K562 (cell line): ENCODE measurements at regions not wholly inside any gene's neighbourhood (a gene's known extent, or its start where the extent isn't known, plus 50 kb on each side); places are given as distances from the start of the nearest gene placed in this dataset.

ENCODE experiments used
- C11orf30 ChIP-seq: fragments of 450-650 bp; IDR thresholded peaks from 2 replicates; pipeline ENCODE4 v1.6.1; 2016; ENCODE audit warnings: low read depth, mild to moderate bottlenecking
- CAMTA2 ChIP-seq: fragments of 250-450 bp; sonication (Bioruptor Pico); conservative IDR thresholded peaks from 2 replicates; pipeline ENCODE4 v1.5.1; 2022
- CBFA2T3 ChIP-seq: fragments of 450-650 bp; IDR thresholded peaks from 2 replicates; pipeline ENCODE4 v1.6.1; 2017
- CHCHD3 ChIP-seq: fragments of 250-450 bp; sonication (Bioruptor Pico); IDR thresholded peaks from 2 replicates; pipeline ENCODE4 v2.1.2; 2022; ENCODE audit warnings: mild to moderate bottlenecking
- CSDE1 ChIP-seq, 2 experiments: fragments of 450-650 bp; IDR thresholded peaks; 2 replicates each; pipeline ENCODE4 v1.6.1; 2016; ENCODE audit warnings: mild to moderate bottlenecking in 1 of 2
- DDX20 ChIP-seq: fragments of 450-650 bp; IDR thresholded peaks from 2 replicates; pipeline ENCODE4 v1.6.1; 2016; ENCODE audit warnings: missing genetic modification characterization, low read depth, mild to moderate bottlenecking, missing compliant biosample characterization, moderate library complexity
- ELF4 ChIP-seq: fragments of 450-650 bp; formaldehyde crosslinking; IDR thresholded peaks from 2 replicates; pipeline ENCODE4 v1.4.0; 2022; ENCODE audit warnings: missing genetic modification characterization
- HDAC2 ChIP-seq: fragments of 450-650 bp; IDR thresholded peaks from 2 replicates; pipeline ENCODE4 v1.6.1; 2016; ENCODE audit warnings: mild to moderate bottlenecking
- KLF1 ChIP-seq: fragments of 450-650 bp; IDR thresholded peaks from 2 replicates; pipeline ENCODE4 v1.6.1; 2016; ENCODE audit warnings: missing genetic modification characterization, missing compliant biosample characterization
- POLR2H ChIP-seq: IDR thresholded peaks from 2 replicates; pipeline ENCODE4 v1.6.1; 2016; ENCODE audit warnings: missing genetic modification characterization, low read depth, mild to moderate bottlenecking, control low read depth, missing compliant biosample characterization, moderate library complexity
- RB1 ChIP-seq: fragments of 450-650 bp; IDR thresholded peaks from 2 replicates; pipeline ENCODE4 v1.6.1; 2017; ENCODE audit warnings: low read depth, mild to moderate bottlenecking
- SIX5 ChIP-seq, 2 experiments: IDR thresholded peaks; 2 replicates each; pipeline ENCODE4 v1.6.1; 2011; ENCODE audit warnings: low read length in 2 of 2, borderline replicate concordance in 1 of 2, low read depth in 1 of 2, mild to moderate bottlenecking in 1 of 2, moderate library complexity in 1 of 2; ENCODE audit not compliant: insufficient read depth in 1 of 2
- SMARCA4 ChIP-seq: fragments of 450-650 bp; IDR thresholded peaks from 2 replicates; pipeline ENCODE4 v1.6.1; 2016
- SMARCC2 ChIP-seq: fragments of 450-650 bp; IDR thresholded peaks from 2 replicates; pipeline ENCODE4 v1.6.1; 2017; ENCODE audit warnings: antibody characterized with exemption, moderate library complexity, mild to moderate bottlenecking, low read depth
- SMARCE1 ChIP-seq: fragments of 450-650 bp; IDR thresholded peaks from 2 replicates; pipeline ENCODE4 v1.7.1; 2016; ENCODE audit warnings: mild to moderate bottlenecking
- TCFL5 ChIP-seq: fragments of 250-450 bp; sonication (Bioruptor Pico); conservative IDR thresholded peaks from 2 replicates; pipeline ENCODE4 v1.6.1; 2021; ENCODE audit warnings: mild to moderate bottlenecking, moderate library complexity, matching md5 sums
- XRCC5 ChIP-seq: fragments of 200-400 bp; formaldehyde crosslinking; IDR thresholded peaks from 2 replicates; pipeline ENCODE4 v1.6.1; 2017; ENCODE audit warnings: low read depth, mild to moderate bottlenecking, low read length
- ZFX ChIP-seq: sonication (generic); formaldehyde crosslinking; IDR thresholded peaks from 2 replicates; pipeline ENCODE4 v1.8.0; 2022; ENCODE audit warnings: mild to moderate bottlenecking, missing genetic modification reagents, moderate library complexity
- ZNF316 ChIP-seq: fragments of 450-650 bp; IDR thresholded peaks from 2 replicates; pipeline ENCODE4 v1.6.1; 2016
- TF ChIP-seq, protein P1 (sequence below): conservative IDR thresholded peaks from 2 replicates; pipeline ENCODE4 v1.6.1; 2011; ENCODE audit warnings: low read depth, mild to moderate bottlenecking, low read length; ENCODE audit not compliant: control insufficient read depth
- TF ChIP-seq, protein P2 (sequence below): fragments of 450-650 bp; IDR thresholded peaks from 2 replicates; pipeline ENCODE4 v1.6.1; 2017; ENCODE audit warnings: antibody characterized with exemption, mild to moderate bottlenecking
- TF ChIP-seq, protein P3 (sequence below): fragments of 250-450 bp; sonication (Bioruptor Pico); IDR thresholded peaks from 2 replicates; pipeline ENCODE4 v1.5.0; 2021; ENCODE audit warnings: mild to moderate bottlenecking, borderline replicate concordance

DNA sequence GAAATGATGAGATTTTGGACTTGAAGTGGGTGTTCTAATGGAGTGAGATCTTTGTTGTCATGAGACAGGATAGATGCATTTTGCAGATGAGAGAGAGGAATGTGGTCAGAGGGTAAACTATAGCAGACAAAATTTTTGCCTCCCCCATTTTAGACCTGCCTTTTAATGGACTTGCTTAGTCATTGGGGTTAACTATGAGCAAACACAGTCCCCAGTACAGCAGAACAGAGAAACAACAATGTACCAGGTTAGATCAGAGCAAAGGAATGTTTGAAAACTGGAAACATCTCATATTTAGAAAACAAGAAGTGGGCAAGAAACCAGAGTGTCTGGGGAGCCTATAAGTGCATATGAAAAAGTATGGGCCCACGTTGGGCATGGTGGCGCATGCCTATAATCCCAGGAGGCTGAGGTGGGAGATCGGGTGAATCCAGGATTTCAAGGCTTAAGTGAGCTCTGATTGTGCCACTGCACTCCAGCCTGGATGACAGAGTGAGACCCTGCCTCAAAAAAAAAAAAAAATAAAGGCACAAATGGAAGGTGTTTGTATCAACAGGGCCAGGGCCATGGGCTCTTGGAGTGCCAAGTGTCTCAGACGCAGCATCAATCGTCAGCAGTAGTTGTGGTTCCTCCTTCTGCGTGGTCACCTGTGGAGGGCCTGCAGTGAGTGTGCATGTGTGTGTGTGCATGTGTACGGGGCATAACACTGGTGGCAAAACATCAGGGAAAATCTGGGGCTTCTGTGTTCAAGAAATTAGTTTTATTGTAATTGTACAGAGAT is 214.4 kb upstream of the S1PR3 start (continued):
- no peak for TF ChIP-seq HDAC2
- TF ChIP-seq SIX5 (IDR thresholded peaks at IDR 0.05; ENCODE audit: borderline replicate concordance in 1 of 2, insufficient read depth in 1 of 2, low read depth in 1 of 2, low read length in 2 of 2), result no peak
- no peak for TF ChIP-seq CHCHD3 (CRISPR knock-in tag)
- no peak for TF ChIP-seq ZFX (CRISPR knock-in tag)
- TF ChIP-seq DDX20 (tag), result no peak
- TF ChIP-seq RB1, result no peak
- TF ChIP-seq XRCC5, result no peak
- TF ChIP-seq SMARCC2, result no peak
- TF ChIP-seq CSDE1 (IDR thresholded peaks at IDR 0.05), result no peak
- peak; percentile 57; the same call in 1 of the 2 replicates for TF ChIP-seq SMARCE1
- no peak for TF ChIP-seq ELF4 (CRISPR knock-in tag)
- TF ChIP-seq SMARCA4, result peak; percentile 15; the same call in 1 of the 2 replicates
- peak; percentile 61 for TF ChIP-seq ZNF316
- TF ChIP-seq, protein P1, sequence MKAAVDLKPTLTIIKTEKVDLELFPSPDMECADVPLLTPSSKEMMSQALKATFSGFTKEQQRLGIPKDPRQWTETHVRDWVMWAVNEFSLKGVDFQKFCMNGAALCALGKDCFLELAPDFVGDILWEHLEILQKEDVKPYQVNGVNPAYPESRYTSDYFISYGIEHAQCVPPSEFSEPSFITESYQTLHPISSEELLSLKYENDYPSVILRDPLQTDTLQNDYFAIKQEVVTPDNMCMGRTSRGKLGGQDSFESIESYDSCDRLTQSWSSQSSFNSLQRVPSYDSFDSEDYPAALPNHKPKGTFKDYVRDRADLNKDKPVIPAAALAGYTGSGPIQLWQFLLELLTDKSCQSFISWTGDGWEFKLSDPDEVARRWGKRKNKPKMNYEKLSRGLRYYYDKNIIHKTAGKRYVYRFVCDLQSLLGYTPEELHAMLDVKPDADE, result no peak
- no peak for TF ChIP-seq KLF1 (tag)
- TF ChIP-seq POLR2H, result no peak
- peak; percentile 61; the same call in 1 of the 2 replicates for TF ChIP-seq C11orf30
- TF ChIP-seq CAMTA2 (CRISPR knock-in tag), result no peak
- TF ChIP-seq CBFA2T3, result peak; percentile 41; the same call in 1 of the 2 replicates
- no peak for TF ChIP-seq TCFL5 (CRISPR knock-in tag)
- TF ChIP-seq, protein P2, sequence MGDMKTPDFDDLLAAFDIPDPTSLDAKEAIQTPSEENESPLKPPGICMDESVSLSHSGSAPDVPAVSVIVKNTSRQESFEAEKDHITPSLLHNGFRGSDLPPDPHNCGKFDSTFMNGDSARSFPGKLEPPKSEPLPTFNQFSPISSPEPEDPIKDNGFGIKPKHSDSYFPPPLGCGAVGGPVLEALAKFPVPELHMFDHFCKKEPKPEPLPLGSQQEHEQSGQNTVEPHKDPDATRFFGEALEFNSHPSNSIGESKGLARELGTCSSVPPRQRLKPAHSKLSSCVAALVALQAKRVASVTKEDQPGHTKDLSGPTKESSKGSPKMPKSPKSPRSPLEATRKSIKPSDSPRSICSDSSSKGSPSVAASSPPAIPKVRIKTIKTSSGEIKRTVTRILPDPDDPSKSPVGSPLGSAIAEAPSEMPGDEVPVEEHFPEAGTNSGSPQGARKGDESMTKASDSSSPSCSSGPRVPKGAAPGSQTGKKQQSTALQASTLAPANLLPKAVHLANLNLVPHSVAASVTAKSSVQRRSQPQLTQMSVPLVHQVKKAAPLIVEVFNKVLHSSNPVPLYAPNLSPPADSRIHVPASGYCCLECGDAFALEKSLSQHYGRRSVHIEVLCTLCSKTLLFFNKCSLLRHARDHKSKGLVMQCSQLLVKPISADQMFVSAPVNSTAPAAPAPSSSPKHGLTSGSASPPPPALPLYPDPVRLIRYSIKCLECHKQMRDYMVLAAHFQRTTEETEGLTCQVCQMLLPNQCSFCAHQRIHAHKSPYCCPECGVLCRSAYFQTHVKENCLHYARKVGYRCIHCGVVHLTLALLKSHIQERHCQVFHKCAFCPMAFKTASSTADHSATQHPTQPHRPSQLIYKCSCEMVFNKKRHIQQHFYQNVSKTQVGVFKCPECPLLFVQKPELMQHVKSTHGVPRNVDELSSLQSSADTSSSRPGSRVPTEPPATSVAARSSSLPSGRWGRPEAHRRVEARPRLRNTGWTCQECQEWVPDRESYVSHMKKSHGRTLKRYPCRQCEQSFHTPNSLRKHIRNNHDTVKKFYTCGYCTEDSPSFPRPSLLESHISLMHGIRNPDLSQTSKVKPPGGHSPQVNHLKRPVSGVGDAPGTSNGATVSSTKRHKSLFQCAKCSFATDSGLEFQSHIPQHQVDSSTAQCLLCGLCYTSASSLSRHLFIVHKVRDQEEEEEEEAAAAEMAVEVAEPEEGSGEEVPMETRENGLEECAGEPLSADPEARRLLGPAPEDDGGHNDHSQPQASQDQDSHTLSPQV, result 0 out of 2 replicates have a peak, but pooled peaks have one; percentile 19
- TF ChIP-seq, protein P3, sequence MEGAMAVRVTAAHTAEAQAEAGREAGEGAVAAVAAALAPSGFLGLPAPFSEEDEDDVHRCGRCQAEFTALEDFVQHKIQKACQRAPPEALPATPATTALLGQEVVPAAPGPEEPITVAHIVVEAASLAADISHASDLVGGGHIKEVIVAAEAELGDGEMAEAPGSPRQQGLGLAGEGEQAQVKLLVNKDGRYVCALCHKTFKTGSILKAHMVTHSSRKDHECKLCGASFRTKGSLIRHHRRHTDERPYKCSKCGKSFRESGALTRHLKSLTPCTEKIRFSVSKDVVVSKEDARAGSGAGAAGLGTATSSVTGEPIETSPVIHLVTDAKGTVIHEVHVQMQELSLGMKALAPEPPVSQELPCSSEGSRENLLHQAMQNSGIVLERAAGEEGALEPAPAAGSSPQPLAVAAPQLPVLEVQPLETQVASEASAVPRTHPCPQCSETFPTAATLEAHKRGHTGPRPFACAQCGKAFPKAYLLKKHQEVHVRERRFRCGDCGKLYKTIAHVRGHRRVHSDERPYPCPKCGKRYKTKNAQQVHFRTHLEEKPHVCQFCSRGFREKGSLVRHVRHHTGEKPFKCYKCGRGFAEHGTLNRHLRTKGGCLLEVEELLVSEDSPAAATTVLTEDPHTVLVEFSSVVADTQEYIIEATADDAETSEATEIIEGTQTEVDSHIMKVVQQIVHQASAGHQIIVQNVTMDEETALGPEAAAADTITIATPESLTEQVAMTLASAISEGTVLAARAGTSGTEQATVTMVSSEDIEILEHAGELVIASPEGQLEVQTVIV (CRISPR knock-in tag), result no peak
